HCT116 (cell line): ENCODE measurements at regions not wholly inside any gene's neighbourhood (a gene's known extent, or its start where the extent isn't known, plus 50 kb on each side); places are given as distances from the start of the nearest gene placed in this dataset.

Experiments used
- ATAC-seq: fragments of 200-7000 bp; cut with Tn5 transposase; 2 replicates; pipeline ENCODE4 v1.9.1; 2020; ENCODE audit warnings: mild to moderate bottlenecking, moderate library complexity
- BruUV-seq: library from RNA; stranded (reverse); fragments of 400-500 nt; replicated peaks from 2 replicates; lab custom pipeline; 2021; lab: Mats Ljungman, UMichigan
- CTCF ChIA-PET: fragments of 300-600 bp; sonication (Branson Sonifier 250); formaldehyde crosslinking; loops from one replicate; lab custom pipeline; 2021; ENCODE audit warnings: antibody characterized with exemption; lab: Charles Lee
- POLR2A ChIA-PET: fragments of 300-600, 350-600 bp; sonication (Branson Sonifier 250); formaldehyde crosslinking; loops from one replicate; lab custom pipeline; 2021; ENCODE audit warnings: antibody characterized with exemption; lab: Charles Lee
- RAD21 ChIA-PET, 2 experiments: fragments of 300-600 bp; sonication (Branson Sonifier 250); formaldehyde crosslinking; loops; one replicate each; lab custom pipeline; 2023; ENCODE audit warnings: low total read pairs in 2 of 2; ENCODE audit not compliant: uncharacterized antibody in 2 of 2, unreplicated experiment in 2 of 2, low non-redundant PET in 1 of 2; lab: Charles Lee
- DNase-seq: peaks from one replicate; pipeline ENCODE4 v3.0.0-alpha.2; 2010; ENCODE audit warnings: low read depth, low spot score
- H2AFZ ChIP-seq: fragments of 200-600 bp; shearing (Covaris generic), sonication (generic); 2 replicates; pipeline ENCODE4 v1.6.1; 2017; ENCODE audit warnings: low read depth, mixed run types, mixed read lengths, antibody characterized with exemption, low read length; ENCODE audit not compliant: poor library complexity, severe bottlenecking
- H3K27ac ChIP-seq: 2 replicates; pipeline ENCODE4 v1.5.1; 2012; ENCODE audit warnings: low read depth, low read length
- H3K27me3 ChIP-seq: fragments of 200-600 bp; sonication (generic); 2 replicates; pipeline ENCODE4 v1.6.1; 2016; ENCODE audit warnings: mixed run types, low read length, mixed read lengths; ENCODE audit not compliant: insufficient read depth
- H3K36me3 ChIP-seq, 2 experiments: fragments of 200-500 bp in 1 of 2; fragments of 200-600 bp in 1 of 2; sonication (Bioruptor generic) in 1 of 2; sonication (generic) in 1 of 2; 2 replicates each; pipeline versions ENCODE4 v1.5.1 to v1.6.1; 2014 to 2016; ENCODE audit warnings: low read length in 2 of 2, inconsistent platforms in 1 of 2, mixed read lengths in 1 of 2, mixed run types in 1 of 2; ENCODE audit not compliant: insufficient read depth in 2 of 2, control insufficient read depth in 1 of 2
- H3K4me1 ChIP-seq, 2 experiments: fragments of 200-600 bp in 1 of 2; sonication (generic) in 1 of 2; 2 replicates each; pipeline versions ENCODE4 v1.5.1 to v1.6.1; 2012 to 2017; ENCODE audit warnings: low read length in 2 of 2, inconsistent platforms in 1 of 2, mild to moderate bottlenecking in 1 of 2, mixed read lengths in 1 of 2, mixed run types in 1 of 2, moderate library complexity in 1 of 2; ENCODE audit not compliant: insufficient read depth in 2 of 2, control insufficient read depth in 1 of 2
- H3K4me2 ChIP-seq: fragments of 200-600 bp; sonication (generic); 2 replicates; pipeline ENCODE4 v1.6.1; 2017; ENCODE audit warnings: mixed run types, low read length, mixed read lengths
- H3K4me3 ChIP-seq, 2 experiments: fragments of 200-600 bp in 1 of 2; sonication (generic) in 1 of 2; replicated peaks in 1 of 2; 2 replicates each; pipeline ENCODE4 v1.5.1; 2011 to 2016; ENCODE audit warnings: low read length in 2 of 2, control low read depth in 1 of 2, low read depth in 1 of 2, mild to moderate bottlenecking in 1 of 2, mixed read lengths in 1 of 2, mixed run types in 1 of 2
- H3K79me2 ChIP-seq: fragments of 200-600 bp; sonication (generic); 2 replicates; pipeline ENCODE4 v1.6.1; 2017; ENCODE audit warnings: mild to moderate bottlenecking, mixed run types, low read length, moderate library complexity, mixed read lengths; ENCODE audit not compliant: insufficient read depth
- H3K9ac ChIP-seq: fragments of 200-600 bp; sonication (generic); 2 replicates; pipeline ENCODE4 v1.6.1; 2016; ENCODE audit warnings: low read length, mixed read lengths
- H3K9me2 ChIP-seq: fragments of 200-600 bp; sonication (generic), shearing (Covaris generic); 2 replicates; pipeline ENCODE4 v1.6.1; 2017; ENCODE audit warnings: mixed run types, mild to moderate bottlenecking, moderate library complexity; ENCODE audit not compliant: insufficient read depth
- H3K9me3 ChIP-seq, 2 experiments: fragments of 200-500 bp in 1 of 2; fragments of 200-600 bp in 1 of 2; sonication (Bioruptor generic) in 1 of 2; sonication (generic) in 1 of 2; 2 replicates each; pipeline ENCODE4 v1.6.1; 2014 to 2017; ENCODE audit warnings: low read length in 2 of 2, mixed read lengths in 2 of 2, inconsistent platforms in 1 of 2, low read depth in 1 of 2, mild to moderate bottlenecking in 1 of 2, mixed run types in 1 of 2, moderate library complexity in 1 of 2; ENCODE audit not compliant: control insufficient read depth in 1 of 2, insufficient read depth in 1 of 2
- H4K20me1 ChIP-seq: fragments of 200-600 bp; sonication (generic), shearing (Covaris generic); 2 replicates; pipeline ENCODE4 v1.6.1; 2017; ENCODE audit warnings: mixed run types, mild to moderate bottlenecking, moderate library complexity; ENCODE audit not compliant: insufficient read depth
- ELF1 ChIP-seq: IDR thresholded peaks from 2 replicates; pipeline ENCODE4 v1.6.1; 2012; ENCODE audit warnings: low read depth, borderline replicate concordance
- EZH2 ChIP-seq: fragments of 200-600 bp; sonication (generic); IDR thresholded peaks from 2 replicates; pipeline ENCODE4 v1.6.1; 2017; ENCODE audit warnings: antibody characterized with exemption, mixed run types
- EZH2phosphoT487 ChIP-seq: fragments of 200-600 bp; IDR thresholded peaks from 2 replicates; pipeline ENCODE4 v1.6.1; 2018; ENCODE audit warnings: antibody characterized with exemption, borderline replicate concordance
- SIN3A ChIP-seq: IDR thresholded peaks from 2 replicates; pipeline ENCODE4 v1.6.1; 2012; ENCODE audit warnings: low read depth
- SRF ChIP-seq: IDR thresholded peaks from 2 replicates; pipeline ENCODE4 v1.6.1; 2012; ENCODE audit warnings: low read depth
- ZNF274 ChIP-seq: fragments of 200-500 bp; sonication (Bioruptor generic); IDR thresholded peaks from 2 replicates; pipeline ENCODE4 v1.6.1; 2014; ENCODE audit warnings: mild to moderate bottlenecking, low read depth, low read length, inconsistent platforms
- intact Hi-C: fragments of 100-400 bp; cut with micrococcal nuclease; formaldehyde crosslinking; loops from 2 replicates; pipeline ENCODE4 v1.10.0; 2022
- TF ChIP-seq, protein P1 (sequence below): IDR thresholded peaks from 2 replicates; pipeline ENCODE4 v1.6.1; 2012

DNA sequence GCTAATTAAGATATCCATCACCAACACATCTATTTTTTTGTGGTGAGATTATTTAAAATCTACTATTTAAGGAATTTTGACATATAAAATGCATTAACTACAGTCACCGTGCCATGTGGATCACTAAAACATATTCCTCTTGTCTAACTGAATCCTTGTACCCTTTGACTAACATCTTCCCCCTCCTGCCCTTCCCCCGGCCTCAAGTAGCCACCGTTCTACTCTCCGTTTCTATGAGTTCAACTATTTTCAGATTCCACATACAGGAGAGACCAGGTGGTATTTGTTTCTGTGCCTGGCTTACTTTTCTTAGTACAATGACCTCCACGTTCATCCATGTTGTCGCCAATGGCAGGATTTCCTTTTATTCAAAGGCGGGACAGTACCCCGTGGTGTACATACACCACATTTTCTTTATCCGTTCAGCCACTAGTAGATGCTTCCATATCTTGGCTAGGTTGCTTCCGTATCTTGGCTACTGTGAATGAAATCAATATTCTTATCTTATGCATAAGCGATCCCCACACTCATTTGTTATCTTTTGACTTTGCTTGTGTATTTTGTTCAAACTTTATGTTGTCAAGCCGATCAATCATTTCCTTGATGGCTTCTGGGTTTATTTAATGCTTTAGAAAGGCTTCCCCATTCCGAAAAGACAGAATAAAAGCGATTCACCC is 134.7 kb downstream of the KCNJ12 start:
- Histone ChIP-seq H3K9me2 (no peaks in the 10 kb centered on the region), H4K20me1 (no peaks in the 10 kb centered on the region), H2AFZ (peak overlapping the region; percentile 86), H3K4me3 (no peak overlapping the region), H3K27ac (no peak overlapping the region), H3K9ac (no peak overlapping the region), H3K4me1 (peaks cover 2 to 14% of the 10 kb centered on the region in 2 experiments; a peak in 2 of 4 replicates), H3K27me3 (no peaks in the 10 kb centered on the region), H3K79me2 (no peaks in the 10 kb centered on the region), H3K4me2 (peak overlapping the region; percentile 69), H3K9me3 (no peaks in the 10 kb centered on the region), H3K36me3 (no peaks in the 10 kb centered on the region)
- TF ChIP-seq ZNF274 (no peak), EZH2 (no peak), EZH2phosphoT487 (no peak), SIN3A (no peak), ELF1 (no peak), SRF (no peak)
- TF ChIP-seq, protein P1, sequence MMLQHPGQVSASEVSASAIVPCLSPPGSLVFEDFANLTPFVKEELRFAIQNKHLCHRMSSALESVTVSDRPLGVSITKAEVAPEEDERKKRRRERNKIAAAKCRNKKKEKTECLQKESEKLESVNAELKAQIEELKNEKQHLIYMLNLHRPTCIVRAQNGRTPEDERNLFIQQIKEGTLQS, result no peak
- intact Hi-C loops, result loop anchor here (1.0 to 10.0 kb wide), 3 partner anchors 54 to 469 kb away; partner anchors contain the start of gene USP22
- DNase-seq, result no peak
- POLR2A ChIA-PET, result no interaction called here
- RAD21 ChIA-PET, result interaction anchor here in 1 of 2 experiments (1.0 kb wide), 1 partner anchor 53 kb away, joined by 10 read pairs; no protein-coding TSS in a partner anchor
- BruUV-seq, result no TSS peak
- ATAC-seq, result no peak
- CTCF ChIA-PET, result interaction anchor here (0.6 to 3.3 kb wide), 13 partner anchors 12 to 689 kb away, joined by 3 to 51 read pairs (median 3); no protein-coding TSS in a partner anchor
